HepG2 (cell line): ENCODE measurements at regions not wholly inside any gene's neighbourhood (a gene's known extent, or its start where the extent isn't known, plus 50 kb on each side); places are given as distances from the start of the nearest gene placed in this dataset.

ENCODE experiments used
- ATAC-seq: fragments of 200-7000 bp; cut with Tn5 transposase; 3 replicates; pipeline ENCODE4 v1.9.1; 2020; ENCODE audit warnings: mild to moderate bottlenecking, moderate library complexity
- BruUV-seq: library from RNA; stranded (reverse); fragments of 400-500 nt; replicated peaks from 2 replicates; lab custom pipeline; 2021; lab: Mats Ljungman, UMichigan
- CTCF ChIA-PET: fragments of 300-600 bp; formaldehyde crosslinking; extraction: SDS; loops from one replicate; lab custom pipeline; 2021; ENCODE audit warnings: low total read pairs, inconsistent platforms, low intra/inter-chr PET ratio; lab: Yijun Ruan, JAX
- POLR2A ChIA-PET: fragments of 350-600 bp; sonication (Branson Sonifier 250); formaldehyde crosslinking; loops from one replicate; lab custom pipeline; 2020; ENCODE audit warnings: antibody characterized with exemption, inconsistent platforms; lab: Yijun Ruan, JAX
- DNase-seq: peaks from one replicate; pipeline ENCODE4 v3.0.0-alpha.2; 2015; ENCODE audit warnings: low spot score
- FAIRE-seq: peaks from 3 replicates; lab custom pipeline; 2011; peaks lifted over from hg19 to GRCh38; lab: Jason Lieb, UNC
- H2AFZ ChIP-seq: one replicate; pipeline ENCODE4 v1.6.1; 2011; ENCODE audit warnings: low read length, inconsistent platforms
- H3K27ac ChIP-seq: fragments of 300-600 bp; 3 replicates; pipeline ENCODE4 v1.8.0; 2011; ENCODE audit warnings: mixed run types, mild to moderate bottlenecking, mixed read lengths, low read length, inconsistent platforms; ENCODE audit not compliant: insufficient read depth; ENCODE audit errors: extremely low read length
- H3K27me3 ChIP-seq, 2 experiments: fragments of 200-600 bp in 1 of 2; 2 replicates in 1 of 2; 3 replicates in 1 of 2; pipeline versions ENCODE4 v1.6.0 to v1.8.0; 2011; ENCODE audit warnings: low read length in 2 of 2, mild to moderate bottlenecking in 2 of 2, moderate library complexity in 2 of 2, inconsistent platforms in 1 of 2; ENCODE audit not compliant: insufficient read depth in 2 of 2, control insufficient read depth in 1 of 2
- H3K36me3 ChIP-seq, 2 experiments: fragments of 200-600 bp in 1 of 2; replicated peaks in 1 of 2; 2 replicates in 1 of 2; 3 replicates in 1 of 2; pipeline versions ENCODE4 v1.5.1 to v1.8.0; 2011; ENCODE audit warnings: low read length in 2 of 2, inconsistent platforms in 1 of 2; ENCODE audit not compliant: insufficient read depth in 2 of 2, control insufficient read depth in 1 of 2
- H3K4me1 ChIP-seq: 2 replicates; pipeline ENCODE4 v1.5.1; 2012; ENCODE audit warnings: low read length, inconsistent platforms; ENCODE audit not compliant: insufficient read depth
- H3K4me2 ChIP-seq: 2 replicates; pipeline ENCODE4 v1.6.0; 2011; ENCODE audit warnings: low read depth, low read length, inconsistent platforms
- H3K4me3 ChIP-seq, 3 experiments: fragments of 200-600 bp in 1 of 3; sonication (generic), shearing (Covaris generic) in 1 of 3; replicated peaks in 1 of 3; 2 replicates each; pipeline ENCODE4 v1.5.1; 2011 to 2016; ENCODE audit warnings: low read length in 3 of 3, inconsistent platforms in 2 of 3, low read depth in 2 of 3, mild to moderate bottlenecking in 2 of 3, control low read depth in 1 of 3, mixed read lengths in 1 of 3; ENCODE audit not compliant: insufficient read depth in 1 of 3
- H3K79me2 ChIP-seq: one replicate; pipeline ENCODE4 v1.6.1; 2011; ENCODE audit warnings: low read length, inconsistent platforms; ENCODE audit not compliant: insufficient read depth
- H3K9ac ChIP-seq: 2 replicates; pipeline ENCODE4 v1.6.0; 2011; ENCODE audit warnings: mild to moderate bottlenecking, low read depth, low read length, inconsistent platforms; ENCODE audit not compliant: insufficient read depth
- H3K9me3 ChIP-seq: 2 replicates; pipeline ENCODE4 v1.5.1; 2012; ENCODE audit warnings: mild to moderate bottlenecking, low read length
- H4K20me1 ChIP-seq: 2 replicates; pipeline ENCODE4 v1.6.0; 2011; ENCODE audit warnings: inconsistent platforms, mild to moderate bottlenecking, low read length, moderate library complexity; ENCODE audit not compliant: insufficient read depth
- AGO1 ChIP-seq: fragments of 200-400 bp; formaldehyde crosslinking; IDR thresholded peaks from 2 replicates; pipeline ENCODE4 v1.6.1; 2017; ENCODE audit warnings: mild to moderate bottlenecking, low read depth, low read length, moderate library complexity; ENCODE audit not compliant: poor library complexity, severe bottlenecking
- AHDC1 ChIP-seq: sonication (generic); formaldehyde crosslinking; IDR thresholded peaks from 2 replicates; pipeline ENCODE4 v1.5.1; 2020; ENCODE audit warnings: mild to moderate bottlenecking, missing genetic modification reagents, borderline replicate concordance
- CREB1 ChIP-seq, 2 experiments: fragments of 450-650 bp in 1 of 2; IDR thresholded peaks; 2 replicates each; pipeline ENCODE4 v1.6.1; 2016 to 2017; ENCODE audit warnings: control low read depth in 1 of 2, mild to moderate bottlenecking in 1 of 2, missing compliant biosample characterization in 1 of 2, missing genetic modification characterization in 1 of 2
- ELF3 ChIP-seq: IDR thresholded peaks from 2 replicates; pipeline ENCODE4 v1.6.1; 2016; ENCODE audit warnings: missing genetic modification reagents, missing compliant biosample characterization
- ERF ChIP-seq: IDR thresholded peaks from 2 replicates; pipeline ENCODE4 v1.6.1; 2018; ENCODE audit warnings: missing biosample characterization, missing genetic modification reagents
- LCORL ChIP-seq, 2 experiments: fragments of 450-650 bp in 1 of 2; sonication (generic) in 1 of 2; formaldehyde crosslinking in 1 of 2; IDR thresholded peaks; 2 replicates each; pipeline versions ENCODE4 v1.5.0 to v1.6.1; 2017 to 2020; ENCODE audit warnings: antibody characterized with exemption in 1 of 2, missing genetic modification reagents in 1 of 2
- SKI ChIP-seq: fragments of 450-650 bp; IDR thresholded peaks from one replicate; pipeline ENCODE4 v1.6.1; 2018; ENCODE audit warnings: mild to moderate bottlenecking; ENCODE audit not compliant: partially characterized antibody
- SP5 ChIP-seq: IDR thresholded peaks from 2 replicates; pipeline ENCODE4 v1.6.1; 2016; ENCODE audit warnings: low read depth, borderline replicate concordance
- TAF1 ChIP-seq: sonication (generic); formaldehyde crosslinking; IDR thresholded peaks from 2 replicates; pipeline ENCODE4 v1.4.0; 2020; ENCODE audit warnings: missing genetic modification reagents
- TBP ChIP-seq: sonication (generic); formaldehyde crosslinking; IDR thresholded peaks from 2 replicates; pipeline ENCODE4 v1.5.0; 2020; ENCODE audit warnings: missing genetic modification reagents
- ZFP37 ChIP-seq: sonication (generic); formaldehyde crosslinking; IDR thresholded peaks from 2 replicates; pipeline ENCODE4 v1.4.0; 2020; ENCODE audit warnings: missing genetic modification reagents, borderline replicate concordance
- ZFP62 ChIP-seq: sonication (generic); formaldehyde crosslinking; IDR thresholded peaks from 2 replicates; pipeline ENCODE4 v1.4.0; 2020; ENCODE audit warnings: missing genetic modification reagents
- ZMAT3 ChIP-seq: sonication (generic); formaldehyde crosslinking; conservative IDR thresholded peaks from 2 replicates; pipeline ENCODE4 v1.7.0; 2021; ENCODE audit warnings: missing genetic modification reagents
- ZNF607 ChIP-seq: sonication (generic); formaldehyde crosslinking; IDR thresholded peaks from 2 replicates; pipeline ENCODE4 v1.5.1; 2020; ENCODE audit warnings: missing genetic modification reagents, mild to moderate bottlenecking, borderline replicate concordance
- ZNF773 ChIP-seq: sonication (generic); formaldehyde crosslinking; IDR thresholded peaks from 2 replicates; pipeline ENCODE4 v1.4.0; 2020; ENCODE audit warnings: missing genetic modification reagents, borderline replicate concordance
- ZSCAN22 ChIP-seq: sonication (generic); formaldehyde crosslinking; IDR thresholded peaks from 2 replicates; pipeline ENCODE4 v1.4.0; 2020; ENCODE audit warnings: mild to moderate bottlenecking, missing genetic modification reagents
- WGBS: methylation state at CpG from one replicate; pipeline ENCODE4 v1.1.6; 2017; ENCODE audit warnings: low lambda C conversion rate; 5-methylcytosine and 5-hydroxymethylcytosine counted together
- in situ Hi-C: cut with HindIII; loops from 2 replicates; pipeline ENCODE4 v1.10.0; 2017; ENCODE audit warnings: low pct_unique_long_range_greater_than_20kb; ENCODE audit not compliant: extremely low pct_ligation_motif_present
- intact Hi-C: fragments of 100-400 bp; cut with micrococcal nuclease; formaldehyde crosslinking; loops from one replicate; pipeline ENCODE4 v1.10.0; 2022; ENCODE audit not compliant: unreplicated experiment

GRCh38 chr4:31715302-31715701 lies 995.1 kb downstream of the PCDH7 start:
- ATAC-seq (no peak), DNase-seq (no peak), FAIRE-seq (no peak)
- no peaks in the 10 kb centered on the region for H4K20me1 ChIP-seq
- in situ Hi-C loops (no loop called here), intact Hi-C loops (no loop called here)
- H2AFZ ChIP-seq, result no peak overlapping the region
- peaks cover 15% of the 10 kb centered on the region for H3K9me3 ChIP-seq
- 0% methylated on average over 1 of the region's 1 CpG for WGBS
- H3K36me3 ChIP-seq, result no peaks in the 10 kb centered on the region
- BruUV-seq, result no TSS peak
- no peaks in the 10 kb centered on the region for H3K79me2 ChIP-seq
- no peak overlapping the region for H3K9ac ChIP-seq
- TF ChIP-seq ZMAT3 (CRISPR knock-in tag) (no peak), AGO1 (no peak), ELF3 (CRISPR knock-in tag) (no peak)
- ChIA-PET CTCF (no interaction called here), POLR2A (no interaction called here)
- H3K27ac ChIP-seq, result no peak overlapping the region
- no peak overlapping the region for H3K4me3 ChIP-seq
- H3K4me2 ChIP-seq, result no peak overlapping the region
- H3K4me1 ChIP-seq, result no peaks in the 10 kb centered on the region
- H3K27me3 ChIP-seq, result no peaks in the 10 kb centered on the region; a peak in 1 of 5 replicates

GRCh38 chr4:31727030-31727429 lies 1006.9 kb downstream of the PCDH7 start:
- in situ Hi-C loops (no loop called here), intact Hi-C loops (no loop called here)
- ATAC-seq (no peak), DNase-seq (no peak), FAIRE-seq (no peak)
- no peaks in the 10 kb centered on the region for H3K79me2 ChIP-seq
- no peak overlapping the region for H3K4me2 ChIP-seq
- H3K27me3 ChIP-seq, result no peaks in the 10 kb centered on the region
- H2AFZ ChIP-seq, result no peak overlapping the region
- WGBS, result 0% methylated on average over 1 of the region's 1 CpG
- CTCF ChIA-PET, result no interaction called here
- POLR2A ChIA-PET, result no interaction called here
- no peaks in the 10 kb centered on the region; the same call in 1 of the 2 replicates for H3K9me3 ChIP-seq
- H3K9ac ChIP-seq, result no peak overlapping the region
- H3K4me1 ChIP-seq, result no peaks in the 10 kb centered on the region
- H3K27ac ChIP-seq, result no peak overlapping the region
- H3K36me3 ChIP-seq, result no peaks in the 10 kb centered on the region
- no TSS peak for BruUV-seq
- no peak overlapping the region for H3K4me3 ChIP-seq
- no peaks in the 10 kb centered on the region for H4K20me1 ChIP-seq
- TF ChIP-seq SKI (no peak), ZSCAN22 (no peak), CREB1 (IDR thresholded peaks at IDR 0.05) (no peak), CREB1 (CRISPR knock-in tag; IDR thresholded peaks at IDR 0.05) (no peak), ZNF773 (CRISPR knock-in tag) (no peak), LCORL (IDR thresholded peaks at IDR 0.05) (no peak), LCORL (CRISPR knock-in tag; IDR thresholded peaks at IDR 0.05) (no peak), TAF1 (CRISPR knock-in tag) (no peak), ERF (CRISPR knock-in tag) (no peak), TBP (CRISPR knock-in tag) (no peak), ZFP62 (CRISPR knock-in tag) (no peak), ZFP37 (CRISPR knock-in tag) (no peak), SP5 (CRISPR knock-in tag) (no peak), AHDC1 (CRISPR knock-in tag) (no peak), ZNF607 (CRISPR knock-in tag) (no peak)
